D721Med (cell line): ENCODE measurements at regions not wholly inside any gene's neighbourhood (a gene's known extent, or its start where the extent isn't known, plus 50 kb on each side); places are given as distances from the start of the nearest gene placed in this dataset.

Experiments
- DNase-seq: peaks from one replicate; pipeline ENCODE4 v3.0.0; 2011; ENCODE audit warnings: low spot score; ENCODE audit not compliant: insufficient read length
- FAIRE-seq: peaks from 2 replicates; lab custom pipeline; 2011; peaks lifted over from hg19 to GRCh38; lab: Jason Lieb, UNC
- CTCF ChIP-seq: IDR thresholded peaks from 2 replicates; pipeline ENCODE4 v1.5.1; 2012; ENCODE audit warnings: mild to moderate bottlenecking, control low read depth; ENCODE audit not compliant: insufficient read depth; ENCODE audit errors: missing control alignments

- no peak for TF ChIP-seq CTCF
- FAIRE-seq (no peak), DNase-seq (no peak)
These were observed 390.9 kb downstream of the FAT4 start for GRCh38 chr4:125705681-125706080.

GRCh38 chr4:125707397-125707796, 392.6 kb downstream of the FAT4 start:
- FAIRE-seq (no peak), DNase-seq (no peak)
- no peak for TF ChIP-seq CTCF

- no peak for TF ChIP-seq CTCF
- DNase-seq: no peak
- FAIRE-seq: no peak
These were observed 396.0 kb downstream of the FAT4 start for GRCh38 chr4:125710766-125711165.

- FAIRE-seq (no peak), DNase-seq (no peak)
- TF ChIP-seq CTCF: no peak
These were observed 399.3 kb downstream of the FAT4 start for GRCh38 chr4:125714049-125714448.

GRCh38 chr4:125714845-125715244, 400.1 kb downstream of the FAT4 start:
- no peak for FAIRE-seq
- TF ChIP-seq CTCF: no peak

GRCh38 chr4:125719987-125720386, 405.2 kb downstream of the FAT4 start:
- TF ChIP-seq CTCF: no peak
- FAIRE-seq: no peak

More at GRCh38 chr4:125714845-125715244, 400.1 kb downstream of the FAT4 start:
- DNase-seq: no peak

GRCh38 chr4:125722009-125722408, 407.3 kb downstream of the FAT4 start:
- no peak for TF ChIP-seq CTCF
- no peak for DNase-seq
- FAIRE-seq: no peak

More at GRCh38 chr4:125719987-125720386, 405.2 kb downstream of the FAT4 start:
- DNase-seq: no peak
